ENCODE measurements at regions not wholly inside any gene's neighbourhood (a gene's known extent, or its start where the extent isn't known, plus 50 kb on each side); places are given as distances from the start of the nearest gene placed in this dataset.

DNA sequence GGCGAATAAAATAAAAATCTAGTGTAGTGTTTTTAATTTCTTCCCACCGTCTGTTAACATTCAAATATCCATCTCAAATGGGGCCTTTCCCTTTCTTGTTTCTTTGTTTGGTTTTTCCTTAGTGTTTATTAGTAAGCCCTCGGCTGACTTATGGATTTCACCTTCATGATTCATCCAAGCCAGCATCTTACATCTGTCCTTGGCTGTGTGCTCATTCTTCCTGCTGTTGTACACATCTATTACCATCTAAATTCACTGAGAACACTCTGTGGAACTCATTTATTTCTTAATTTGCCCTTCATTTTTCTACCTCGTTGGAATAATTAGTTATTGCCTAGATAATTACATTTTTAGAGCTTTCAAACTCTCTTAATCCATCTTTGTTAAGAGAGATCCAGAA, 84.9 kb downstream of the SPCS3 start:
- H3K4me3 ChIP-seq: no peak overlapping the region

DNA sequence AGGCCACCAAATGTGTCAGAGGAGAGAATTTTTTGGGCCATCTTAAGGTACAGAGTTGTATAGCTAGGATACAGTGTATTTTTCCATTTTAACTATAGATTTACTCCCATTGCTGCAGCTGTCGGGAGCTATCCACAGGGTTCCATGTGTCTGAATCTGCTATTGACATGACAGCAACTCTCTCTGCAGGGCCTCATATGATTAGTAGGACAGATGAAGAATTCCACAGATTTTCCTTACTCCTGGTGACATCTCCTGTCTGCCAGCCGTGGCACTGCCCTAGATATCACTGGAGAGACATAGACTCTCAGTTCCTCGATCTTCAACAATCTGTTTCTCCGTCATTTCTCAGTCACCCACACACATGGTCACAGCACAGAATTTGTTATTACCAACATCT, 86.5 kb downstream of the SPCS3 start:
- no peaks in the 10 kb centered on the region for H3K4me1 ChIP-seq (ENCODE audit: control insufficient read depth in 1 of 2, low read depth in 2 of 2)
- ATAC-seq (ENCODE audit: insufficient number of reproducible peaks, low FRiP score, low read depth): no peak
- no peaks in the 10 kb centered on the region for H3K27me3 ChIP-seq (replicated peaks; ENCODE audit: insufficient read depth)
- H3K4me3 ChIP-seq: no peak overlapping the region
- H3K9me3 ChIP-seq: no peaks in the 10 kb centered on the region
- DNase-seq (ENCODE audit: low spot score): no peak
- H3K27ac ChIP-seq: no peak overlapping the region
- TF ChIP-seq, protein P1, sequence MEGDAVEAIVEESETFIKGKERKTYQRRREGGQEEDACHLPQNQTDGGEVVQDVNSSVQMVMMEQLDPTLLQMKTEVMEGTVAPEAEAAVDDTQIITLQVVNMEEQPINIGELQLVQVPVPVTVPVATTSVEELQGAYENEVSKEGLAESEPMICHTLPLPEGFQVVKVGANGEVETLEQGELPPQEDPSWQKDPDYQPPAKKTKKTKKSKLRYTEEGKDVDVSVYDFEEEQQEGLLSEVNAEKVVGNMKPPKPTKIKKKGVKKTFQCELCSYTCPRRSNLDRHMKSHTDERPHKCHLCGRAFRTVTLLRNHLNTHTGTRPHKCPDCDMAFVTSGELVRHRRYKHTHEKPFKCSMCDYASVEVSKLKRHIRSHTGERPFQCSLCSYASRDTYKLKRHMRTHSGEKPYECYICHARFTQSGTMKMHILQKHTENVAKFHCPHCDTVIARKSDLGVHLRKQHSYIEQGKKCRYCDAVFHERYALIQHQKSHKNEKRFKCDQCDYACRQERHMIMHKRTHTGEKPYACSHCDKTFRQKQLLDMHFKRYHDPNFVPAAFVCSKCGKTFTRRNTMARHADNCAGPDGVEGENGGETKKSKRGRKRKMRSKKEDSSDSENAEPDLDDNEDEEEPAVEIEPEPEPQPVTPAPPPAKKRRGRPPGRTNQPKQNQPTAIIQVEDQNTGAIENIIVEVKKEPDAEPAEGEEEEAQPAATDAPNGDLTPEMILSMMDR (IDR thresholded peaks at IDR 0.05): no peak
- no peaks in the 10 kb centered on the region for H3K36me3 ChIP-seq

More for the DNA sequence above, 84.9 kb downstream of the SPCS3 start:
- TF ChIP-seq, protein P1 (IDR thresholded peaks at IDR 0.05): no peak
- DNase-seq (ENCODE audit: low spot score) (no peak), ATAC-seq (ENCODE audit: insufficient number of reproducible peaks, low FRiP score, low read depth) (no peak)
- H3K27me3 ChIP-seq (replicated peaks; ENCODE audit: insufficient read depth): no peaks in the 10 kb centered on the region
- H3K36me3 ChIP-seq: no peaks in the 10 kb centered on the region
- H3K9me3 ChIP-seq: no peaks in the 10 kb centered on the region
- H3K4me1 ChIP-seq (ENCODE audit: control insufficient read depth in 1 of 2, low read depth in 2 of 2): no peaks in the 10 kb centered on the region
- H3K27ac ChIP-seq: no peak overlapping the region

DNA sequence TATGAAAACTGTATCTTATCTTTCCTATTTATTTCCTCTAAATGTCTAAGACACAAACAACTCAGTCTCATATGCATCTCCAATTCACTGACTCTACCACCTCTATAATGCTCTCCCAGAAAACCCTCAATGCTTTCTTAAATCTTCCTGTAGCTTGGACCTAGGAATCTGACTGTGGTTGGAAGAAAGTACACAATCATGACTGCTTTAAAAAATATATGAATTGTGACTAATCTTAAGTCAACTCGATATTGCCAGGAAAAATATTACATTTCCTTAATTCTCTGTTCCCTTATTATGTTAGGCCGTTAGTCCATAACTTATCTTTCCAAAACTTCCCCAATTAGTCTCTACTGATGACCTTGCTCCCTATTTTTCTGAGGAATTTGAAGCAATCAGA, 87.0 kb downstream of the SPCS3 start:
- Histone ChIP-seq H3K4me1 (ENCODE audit: control insufficient read depth in 1 of 2, low read depth in 2 of 2) (no peaks in the 10 kb centered on the region), H3K27me3 (replicated peaks; ENCODE audit: insufficient read depth) (no peaks in the 10 kb centered on the region), H3K4me3 (no peak overlapping the region), H3K36me3 (no peaks in the 10 kb centered on the region), H3K27ac (no peak overlapping the region), H3K9me3 (no peaks in the 10 kb centered on the region)
- TF ChIP-seq, protein P1 (IDR thresholded peaks at IDR 0.05): no peak
- no peak for ATAC-seq (ENCODE audit: insufficient number of reproducible peaks, low FRiP score, low read depth)
- no peak for DNase-seq (ENCODE audit: low spot score)

DNA sequence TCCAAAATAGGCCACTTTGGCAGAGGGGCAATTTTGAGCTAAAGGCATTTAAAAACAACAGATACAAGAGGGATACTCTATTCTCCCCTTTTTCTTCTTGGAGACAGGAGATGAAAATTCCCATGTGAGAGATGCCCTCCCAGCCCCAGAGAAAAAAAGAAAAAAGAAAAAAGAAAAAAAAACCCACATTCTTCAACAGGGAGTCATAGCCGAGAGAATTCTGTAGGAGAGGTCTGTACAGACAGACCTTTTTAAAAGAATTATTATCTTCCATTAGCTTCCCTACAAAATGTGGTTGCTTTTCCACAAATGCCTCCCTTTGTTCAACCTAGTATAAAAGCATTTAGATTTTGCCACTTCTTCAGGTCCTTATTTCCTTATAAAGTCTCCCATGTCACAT, 89.9 kb downstream of the SPCS3 start:
- TF ChIP-seq, protein P1 (IDR thresholded peaks at IDR 0.05): no peak
- no peak for DNase-seq (ENCODE audit: low spot score)
- no peak overlapping the region for H3K27ac ChIP-seq
- H3K36me3 ChIP-seq: no peaks in the 10 kb centered on the region
- H3K27me3 ChIP-seq (replicated peaks; ENCODE audit: insufficient read depth): no peaks in the 10 kb centered on the region
- H3K4me3 ChIP-seq: no peak overlapping the region
- H3K4me1 ChIP-seq (ENCODE audit: control insufficient read depth in 1 of 2, low read depth in 2 of 2): no peaks in the 10 kb centered on the region
- no peak for ATAC-seq (ENCODE audit: insufficient number of reproducible peaks, low FRiP score, low read depth)
- no peaks in the 10 kb centered on the region for H3K9me3 ChIP-seq

DNA sequence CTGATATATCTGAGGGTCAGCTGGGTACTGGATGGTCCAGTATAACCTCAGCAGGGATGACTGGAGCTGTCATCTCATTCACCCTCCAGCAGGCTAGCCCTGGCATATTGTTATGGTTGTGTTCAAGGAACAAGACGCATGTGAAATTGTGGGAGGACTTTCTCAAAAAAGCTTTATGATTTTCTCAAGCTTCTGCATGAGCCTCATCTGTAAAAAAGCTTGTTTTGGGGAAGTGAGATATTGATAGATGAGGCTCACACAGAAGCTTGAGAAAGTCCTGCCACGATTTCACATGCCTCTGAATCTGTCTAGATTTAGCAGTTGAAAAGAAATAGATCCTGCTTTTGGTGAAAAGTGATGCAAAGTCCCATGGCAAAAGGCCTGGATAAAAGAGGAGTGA, 93.4 kb downstream of the SPCS3 start:
- Histone ChIP-seq H3K27ac (no peak overlapping the region), H3K9me3 (no peaks in the 10 kb centered on the region), H3K4me3 (no peak overlapping the region), H3K36me3 (no peaks in the 10 kb centered on the region), H3K4me1 (ENCODE audit: control insufficient read depth in 1 of 2, low read depth in 2 of 2) (no peaks in the 10 kb centered on the region), H3K27me3 (replicated peaks; ENCODE audit: insufficient read depth) (no peaks in the 10 kb centered on the region)
- TF ChIP-seq, protein P1 (IDR thresholded peaks at IDR 0.05): no peak
- DNase-seq (ENCODE audit: low spot score): no peak
- ATAC-seq (ENCODE audit: insufficient number of reproducible peaks, low FRiP score, low read depth): no peak
